HG02885 (cell line): ENCODE measurements at regions not wholly inside any gene's neighbourhood (a gene's known extent, or its start where the extent isn't known, plus 50 kb on each side); places are given as distances from the start of the nearest gene placed in this dataset.

Source experiments
- ATAC-seq: cut with Tn5 transposase; IDR thresholded peaks from one replicate; pipeline ENCODE4 v1.9.1; 2021; ENCODE audit warnings: mild to moderate bottlenecking; ENCODE audit not compliant: unreplicated experiment, poor library complexity

DNA sequence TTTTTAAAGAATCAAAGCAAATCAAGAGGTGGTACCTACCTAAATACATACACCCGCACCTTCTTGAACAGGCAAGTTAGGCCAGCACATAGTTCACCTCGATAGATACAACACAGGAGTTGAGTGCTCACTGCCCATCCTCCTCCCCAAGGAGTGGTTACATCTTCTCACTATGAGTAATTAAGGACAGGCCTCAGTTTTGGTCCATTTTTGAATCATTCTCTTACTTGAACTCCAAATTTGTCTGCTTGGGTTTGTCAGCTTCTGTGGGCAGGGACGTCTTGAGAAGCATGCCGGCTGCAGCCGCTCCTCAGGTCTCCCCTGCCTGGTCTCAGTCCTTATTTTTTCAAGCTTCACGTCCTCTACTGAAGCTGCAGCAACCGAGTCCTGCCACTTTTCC, 190.6 kb upstream of the RBPJ start:
- ATAC-seq = peak; percentile 73

DNA sequence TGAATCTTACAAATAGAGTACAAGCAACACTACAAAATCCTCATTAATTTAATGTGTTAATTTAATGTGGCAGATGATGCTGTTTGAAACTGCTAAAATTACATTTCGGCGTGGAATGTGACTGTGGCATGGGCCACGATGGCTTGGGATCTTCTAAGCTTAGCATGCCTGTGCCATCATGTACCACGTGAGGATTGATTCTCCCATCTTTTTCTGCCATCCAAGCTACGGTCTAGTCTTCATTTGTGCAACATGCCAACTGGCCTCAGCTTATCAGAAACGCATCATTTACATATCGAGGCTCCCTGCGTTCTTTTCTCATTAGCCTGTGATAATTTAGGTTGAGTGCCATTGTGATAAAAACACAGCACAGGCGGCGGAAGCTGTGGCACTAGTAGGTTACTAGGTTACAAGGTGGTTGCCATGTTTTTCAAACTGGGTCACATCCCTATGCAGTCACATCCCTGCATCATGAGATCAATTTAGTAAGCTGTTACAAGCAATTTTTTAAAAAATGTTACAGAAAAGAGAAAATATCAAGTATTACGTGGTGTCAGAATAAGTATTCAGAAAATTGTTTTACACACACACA, 189.9 kb upstream of the RBPJ start:
- no peak for ATAC-seq

DNA sequence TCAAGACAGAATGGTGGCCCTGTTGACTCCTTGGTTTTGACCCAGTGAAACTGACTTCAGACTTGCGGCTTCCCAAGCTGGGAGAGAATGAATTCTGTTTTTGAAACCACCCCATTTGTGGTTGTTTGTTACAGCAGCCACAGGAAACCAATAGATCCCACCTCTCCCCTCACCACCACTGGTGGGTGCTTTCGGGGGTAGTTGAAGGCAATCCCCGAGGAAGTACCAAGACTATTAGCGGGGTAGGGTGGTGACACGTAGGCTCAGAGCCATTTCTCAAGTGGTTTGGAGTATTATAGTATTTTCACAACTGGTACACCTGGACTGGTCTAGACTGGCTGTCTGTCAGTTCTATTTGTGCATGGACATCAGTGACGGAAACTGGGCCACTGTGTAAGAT, 189.1 kb upstream of the RBPJ start:
- peak; percentile 61 for ATAC-seq

DNA sequence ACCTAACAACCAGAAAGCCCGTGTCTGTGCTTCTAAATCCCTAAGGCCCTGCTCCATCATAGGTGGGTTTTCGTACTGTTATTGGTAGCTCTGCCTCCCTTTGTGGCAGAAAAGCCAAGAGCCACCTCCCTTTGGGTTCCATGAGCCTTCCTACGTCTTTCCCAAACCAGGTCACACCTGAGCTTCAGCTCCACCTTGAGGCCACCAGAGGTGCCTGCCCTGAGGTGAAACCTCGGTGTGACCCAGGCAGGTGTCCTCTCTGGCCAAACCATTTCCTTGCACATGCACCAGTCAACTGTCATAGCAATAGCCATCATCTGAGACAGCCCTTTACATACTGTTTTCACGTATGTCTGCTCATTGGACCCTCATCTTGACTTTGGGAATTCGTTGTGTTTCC, 188.0 kb upstream of the RBPJ start:
- ATAC-seq = no peak

DNA sequence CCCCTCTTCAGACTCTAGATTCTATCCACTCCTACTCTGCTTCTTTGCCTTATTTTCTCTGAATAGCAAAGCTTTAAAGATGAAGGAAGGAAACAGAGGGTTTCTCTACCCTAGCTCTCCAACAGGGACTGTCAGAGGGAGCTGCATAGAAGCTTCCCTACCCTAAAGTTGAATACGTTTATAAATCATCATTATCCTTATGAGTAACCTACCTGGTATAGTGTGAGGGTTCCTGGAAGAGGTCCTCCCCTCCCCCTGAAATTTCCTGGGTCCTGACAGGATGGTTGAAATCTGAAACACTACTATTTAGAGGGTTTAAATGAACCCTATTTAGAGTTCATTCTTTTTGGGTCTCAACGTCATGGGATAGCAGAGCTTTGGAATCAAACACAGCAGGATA, 187.0 kb upstream of the RBPJ start:
- no peak for ATAC-seq

DNA sequence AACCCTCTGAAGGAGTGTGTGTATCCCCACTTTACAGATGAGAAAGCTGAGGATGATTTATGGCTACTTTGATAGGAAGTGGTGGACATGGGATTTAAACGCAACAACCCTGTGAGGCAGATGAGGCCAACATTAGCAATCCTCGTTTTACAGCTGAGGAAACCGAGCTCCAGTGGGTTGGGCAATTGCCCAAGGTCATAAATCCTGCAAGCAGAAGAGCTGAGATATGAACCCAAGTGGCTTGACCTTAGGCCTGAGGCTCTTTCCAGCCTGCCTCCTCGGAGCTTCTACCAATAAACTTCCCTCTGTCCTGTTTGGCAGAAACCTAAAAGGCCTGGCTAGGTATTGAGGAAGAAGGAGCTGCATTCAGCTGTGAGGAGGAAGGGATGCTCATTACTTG, 185.5 kb upstream of the RBPJ start:
- ATAC-seq = no peak

DNA sequence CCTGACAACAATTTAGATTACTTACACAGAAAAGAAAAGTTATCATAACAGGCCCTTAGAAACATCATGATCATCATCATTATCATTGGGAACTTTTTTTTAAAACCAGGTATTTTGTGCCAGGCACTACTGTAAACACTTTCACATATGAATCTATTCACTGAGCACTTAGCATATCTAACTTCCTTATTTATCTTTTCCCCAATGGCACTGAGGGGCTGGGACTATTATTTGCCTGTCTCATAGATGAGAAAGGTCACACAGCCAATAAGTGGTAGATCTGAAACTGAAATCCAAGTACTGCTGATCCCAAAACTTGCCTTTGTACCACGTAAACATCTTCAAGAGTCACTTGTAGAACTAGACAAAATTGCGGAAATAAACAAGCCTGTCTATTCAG, 184.2 kb upstream of the RBPJ start:
- ATAC-seq = no peak

DNA sequence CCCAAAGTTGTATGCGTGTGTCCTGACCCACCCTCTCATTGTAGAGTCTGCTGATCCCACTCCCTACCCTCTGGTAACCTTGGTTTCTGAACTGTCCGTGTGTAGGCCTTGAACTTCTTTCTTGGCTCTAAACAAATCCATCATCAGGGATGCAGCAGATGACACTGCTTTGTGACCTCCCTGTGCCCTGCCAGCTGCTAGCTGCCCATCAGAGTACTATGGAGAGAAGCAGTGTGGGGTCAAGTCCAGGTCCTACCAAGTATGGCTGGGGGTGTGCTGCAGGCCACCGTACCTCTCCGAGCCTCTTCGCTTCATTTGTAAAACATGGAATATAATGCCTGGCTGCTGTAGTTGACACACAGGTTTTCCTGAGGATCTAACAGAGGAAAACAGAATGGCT, 183.5 kb upstream of the RBPJ start:
- no peak for ATAC-seq

DNA sequence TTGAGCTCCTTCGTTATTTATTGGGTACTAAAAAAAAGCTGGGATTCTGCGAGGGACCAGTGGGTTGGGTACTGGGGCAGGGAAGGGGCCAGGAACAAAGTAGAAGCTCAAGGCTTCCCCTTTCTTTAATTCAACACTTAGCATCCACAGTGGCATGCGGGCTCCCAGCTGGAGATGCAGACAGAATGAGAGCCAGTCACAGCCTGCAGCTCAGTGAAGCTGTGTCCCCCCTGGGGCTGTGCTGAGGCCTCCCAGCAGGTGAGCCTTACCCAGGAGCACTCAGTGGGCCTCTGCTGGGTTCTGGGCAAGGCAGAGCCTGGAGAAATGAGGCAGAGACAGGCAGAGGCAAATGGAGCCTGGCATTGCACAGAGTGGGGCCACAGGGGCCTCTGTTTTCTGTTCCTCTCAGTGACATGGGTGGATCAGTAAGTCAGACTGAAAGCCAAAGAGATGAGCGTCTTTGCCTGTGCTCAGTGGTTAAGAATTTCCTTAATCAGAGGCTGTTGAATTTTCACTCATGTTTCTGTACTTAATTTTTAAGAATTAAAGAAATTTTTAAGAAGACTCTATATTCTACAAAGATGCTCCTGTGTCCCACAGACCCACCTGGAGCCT, 181.4 kb upstream of the RBPJ start:
- ATAC-seq = peak; percentile 58

DNA sequence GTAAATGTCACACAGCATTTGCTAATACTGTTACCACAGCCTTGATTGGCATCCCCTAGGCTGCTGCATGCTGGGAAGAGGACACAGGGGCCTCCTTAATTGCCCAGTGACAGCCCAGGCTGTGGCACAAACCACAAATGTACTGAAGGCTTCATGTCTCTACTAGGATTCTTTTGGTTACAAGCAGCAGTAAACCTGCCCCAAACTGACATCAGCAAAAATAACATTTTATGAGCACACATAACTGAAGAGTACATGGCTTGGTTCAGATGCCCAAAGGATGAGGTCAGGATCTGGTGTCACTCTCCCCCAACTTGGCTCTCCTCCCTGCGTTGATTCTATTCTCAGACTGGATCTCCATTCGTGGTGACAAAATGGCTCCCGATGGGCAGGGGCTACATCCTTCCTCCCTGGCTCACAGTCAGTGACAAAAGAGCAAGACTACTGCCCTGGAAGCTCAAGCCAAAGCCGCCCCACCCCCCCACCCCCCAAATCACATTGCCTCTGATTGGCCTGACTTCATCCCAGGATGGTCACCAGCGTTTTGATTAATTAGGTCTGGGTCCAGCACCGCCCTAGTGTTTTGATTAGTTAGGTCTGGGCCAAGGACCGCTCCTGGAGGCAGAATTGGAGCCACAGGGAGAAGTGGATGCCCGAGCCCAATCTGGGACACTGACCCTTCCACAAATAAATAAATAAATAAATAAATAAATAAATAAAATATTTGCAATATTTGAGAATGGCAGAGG, 180.5 kb upstream of the RBPJ start:
- ATAC-seq = no peak

DNA sequence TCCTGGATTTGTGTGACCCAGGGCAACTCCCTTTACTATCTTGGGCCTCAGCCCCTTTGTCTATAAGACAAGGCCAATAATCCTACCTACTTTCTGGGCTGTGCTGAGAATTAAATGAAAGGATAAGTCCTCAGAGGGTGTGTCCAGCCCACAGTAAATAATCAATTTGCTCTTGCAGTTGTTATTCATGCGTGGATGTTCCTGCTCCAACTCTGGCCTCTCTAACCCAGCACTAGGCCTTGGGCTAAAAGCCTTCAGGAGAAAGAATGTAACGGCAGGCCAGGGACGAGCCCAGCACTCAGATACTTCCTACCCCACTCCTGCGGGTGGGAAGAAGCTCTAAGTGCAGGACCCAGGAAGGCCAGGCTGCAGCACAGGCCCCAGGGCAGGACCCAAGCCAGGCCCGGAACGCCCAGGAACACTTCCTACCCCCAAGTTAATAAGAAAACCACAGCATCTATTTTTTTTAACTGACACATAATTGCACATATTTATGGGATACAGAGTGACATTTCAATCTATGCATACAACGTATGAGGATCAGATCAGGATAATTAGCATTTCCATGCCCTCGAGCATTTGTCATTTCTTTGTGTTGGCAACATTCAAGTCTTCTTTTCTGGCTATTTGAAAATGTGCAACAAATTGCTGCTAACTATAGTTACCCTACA, 179.6 kb upstream of the RBPJ start:
- no peak for ATAC-seq

DNA sequence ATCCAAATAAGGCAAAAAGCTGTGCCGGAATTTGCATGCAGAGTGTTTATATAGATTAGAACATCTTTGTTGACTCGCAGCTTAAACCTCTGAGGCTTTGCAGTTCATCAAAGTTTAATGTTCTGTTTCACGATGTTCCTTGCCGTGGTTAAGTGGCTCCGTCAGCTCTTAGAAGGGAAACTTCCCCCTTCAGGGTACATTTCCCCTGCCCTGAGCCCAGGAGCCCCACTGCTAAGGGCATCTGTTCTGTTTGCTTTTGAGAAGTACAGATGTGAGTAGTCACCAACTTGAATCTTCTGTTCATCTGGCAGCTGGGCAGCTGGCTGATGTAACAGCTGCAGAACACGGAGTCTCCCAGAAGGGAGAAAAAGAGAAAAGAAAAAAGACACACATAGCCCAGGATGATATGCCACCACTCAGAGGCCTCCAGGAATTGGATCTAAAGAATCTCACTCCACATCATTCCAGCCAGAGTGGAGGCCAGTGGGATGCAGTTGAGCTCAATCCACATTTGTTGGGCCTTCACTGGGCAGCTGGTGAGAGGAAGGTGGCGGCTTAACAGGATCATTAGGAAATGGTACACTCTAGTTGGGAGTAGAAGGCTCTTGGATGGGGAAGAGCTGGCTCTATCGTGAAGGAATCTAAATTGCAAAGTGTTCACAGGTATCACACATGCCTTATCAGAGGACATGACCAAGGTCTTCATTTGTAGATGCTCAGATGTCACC, 178.7 kb upstream of the RBPJ start:
- ATAC-seq = no peak

DNA sequence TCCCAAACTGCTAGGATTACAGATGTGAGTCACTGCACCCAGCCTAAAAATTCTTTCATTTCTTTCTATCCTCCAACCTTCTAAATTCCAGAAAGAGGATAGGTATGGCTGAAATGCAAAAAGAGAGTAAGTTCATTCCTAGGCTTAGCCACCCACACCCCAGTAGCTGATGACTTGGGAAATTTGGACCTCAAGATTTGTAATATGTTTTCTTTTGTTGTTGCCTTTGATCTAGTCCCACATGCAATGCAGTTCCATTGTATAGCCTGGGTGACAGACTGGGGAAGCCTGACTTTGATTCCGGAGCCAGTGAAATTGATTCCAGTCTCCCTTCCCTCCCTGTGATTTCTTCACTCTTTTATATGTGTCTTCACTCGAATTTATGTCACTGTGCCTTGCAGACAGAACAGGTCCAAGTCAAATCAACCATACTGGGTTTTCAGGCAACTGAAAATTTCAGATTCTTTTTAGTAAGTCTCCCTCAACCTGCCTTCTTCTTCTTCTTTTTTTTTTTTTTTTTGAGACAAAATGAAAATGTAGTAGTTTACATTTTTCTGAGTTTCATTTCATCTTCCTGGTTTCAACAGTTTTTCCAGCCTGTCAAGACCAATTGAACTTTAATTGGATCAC, 176.2 kb upstream of the RBPJ start:
- ATAC-seq = no peak

DNA sequence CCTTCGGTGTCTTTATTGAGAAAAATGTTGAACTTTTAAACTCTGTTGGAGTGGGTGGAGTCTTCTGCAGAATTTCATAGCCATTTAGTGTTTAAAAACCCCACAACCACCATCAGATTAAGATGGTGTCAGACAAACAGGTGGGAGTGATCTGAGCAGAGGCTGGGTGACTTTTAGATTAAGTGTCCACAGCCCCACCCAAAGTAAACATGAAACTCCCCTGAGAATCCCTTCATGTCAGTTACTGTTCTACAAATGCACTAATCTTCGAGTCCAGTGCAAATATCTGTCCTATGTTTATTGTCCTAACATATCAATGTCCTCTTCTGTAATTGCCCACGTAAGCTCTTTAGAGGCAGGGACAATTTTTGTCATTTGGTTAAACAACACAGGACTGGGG, 175.6 kb upstream of the RBPJ start:
- no peak for ATAC-seq

DNA sequence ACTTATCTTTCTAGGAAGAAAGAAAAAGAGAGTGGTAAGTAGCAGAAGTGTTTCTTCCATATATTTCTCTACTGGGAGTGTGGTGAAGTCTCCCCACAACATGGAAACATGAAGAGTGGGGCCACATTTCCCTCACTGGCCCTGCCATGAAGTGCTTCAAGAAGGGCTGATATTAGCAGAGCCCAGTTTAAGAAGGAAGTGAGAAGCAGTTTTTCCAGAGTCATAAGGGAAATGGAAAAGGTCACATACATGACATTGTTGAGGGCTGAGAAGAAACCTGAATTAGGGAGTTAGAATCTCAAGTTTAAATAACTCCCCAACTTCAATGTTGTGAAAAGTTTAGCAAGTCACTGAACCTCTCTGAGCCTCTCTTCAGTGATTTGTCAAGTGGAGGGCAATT, 171.9 kb upstream of the RBPJ start:
- ATAC-seq = no peak

DNA sequence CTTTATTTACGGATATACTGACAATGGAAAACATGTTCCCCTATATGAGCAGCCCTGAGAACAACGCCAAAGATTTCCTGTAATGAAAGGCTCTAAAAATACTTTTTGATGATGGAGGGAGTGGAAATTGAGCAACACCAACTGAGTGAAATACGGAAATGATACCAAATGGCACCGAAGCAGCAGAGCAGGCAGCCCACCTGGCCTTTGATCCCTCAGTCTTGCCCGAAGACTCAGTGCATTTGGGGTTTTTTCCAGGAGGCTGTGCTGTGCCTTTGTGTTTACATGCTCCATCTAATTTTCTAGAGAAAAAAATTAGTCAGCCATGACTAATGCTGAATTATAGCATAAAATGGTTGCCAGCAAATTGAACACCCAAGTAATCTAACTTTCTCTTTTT, 169.9 kb upstream of the RBPJ start:
- no peak for ATAC-seq

DNA sequence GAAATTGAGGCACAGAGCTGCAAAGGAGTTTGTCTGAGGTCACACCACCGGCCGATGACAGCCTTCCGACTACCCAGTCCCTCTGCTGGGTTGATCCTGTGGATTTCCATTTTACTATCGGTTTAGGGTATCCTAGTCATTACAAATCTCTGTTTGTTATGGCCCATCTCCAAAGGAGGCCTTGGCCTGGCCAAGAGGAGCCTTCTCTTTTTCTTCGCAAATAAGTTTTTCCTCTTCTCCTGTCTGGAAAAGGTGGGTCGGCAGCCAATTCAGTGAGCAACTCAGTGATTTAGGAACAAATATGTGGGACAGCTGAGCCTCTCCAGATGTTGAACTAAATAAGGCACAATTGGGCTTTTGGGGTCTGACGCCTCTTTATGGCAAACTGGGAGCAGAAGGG, 169.2 kb upstream of the RBPJ start:
- ATAC-seq = no peak

DNA sequence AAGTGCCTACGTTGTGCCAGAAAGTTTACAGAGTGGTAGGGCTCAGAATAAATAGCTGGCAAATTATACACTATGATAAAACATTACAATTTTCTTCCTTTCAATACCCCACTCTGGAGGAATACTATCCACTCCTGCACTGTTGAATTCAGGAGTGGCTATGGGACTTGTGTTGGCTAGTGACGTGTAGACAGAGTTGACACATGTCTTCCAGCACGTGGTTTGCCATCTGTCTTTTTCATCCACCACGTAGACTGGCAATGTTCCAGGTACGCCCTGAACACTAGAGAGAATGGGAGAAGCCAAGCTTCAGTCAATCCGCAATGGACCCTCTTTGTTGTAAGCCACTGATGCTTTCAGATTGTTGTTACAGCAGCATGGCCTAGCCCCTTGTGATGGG, 168.8 kb upstream of the RBPJ start:
- ATAC-seq = no peak

DNA sequence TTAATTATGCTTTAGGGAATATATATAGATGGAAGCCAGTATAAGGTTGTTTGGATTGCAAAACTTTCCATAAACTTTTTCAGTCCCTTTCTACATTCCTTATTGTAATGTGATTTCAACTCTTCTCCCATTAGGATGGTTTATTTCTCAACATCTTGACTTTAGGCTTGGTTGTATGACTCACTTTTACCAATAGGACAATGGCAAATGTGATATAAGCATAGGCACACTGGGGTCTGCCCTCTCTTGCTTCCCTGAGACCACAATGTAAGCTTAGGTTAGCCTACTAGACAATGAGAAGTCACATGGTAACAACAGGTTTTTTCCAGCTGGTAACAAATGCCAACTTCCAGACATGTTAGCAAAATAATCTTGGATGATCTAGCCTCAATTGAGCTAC, 163.3 kb upstream of the RBPJ start:
- ATAC-seq = no peak

DNA sequence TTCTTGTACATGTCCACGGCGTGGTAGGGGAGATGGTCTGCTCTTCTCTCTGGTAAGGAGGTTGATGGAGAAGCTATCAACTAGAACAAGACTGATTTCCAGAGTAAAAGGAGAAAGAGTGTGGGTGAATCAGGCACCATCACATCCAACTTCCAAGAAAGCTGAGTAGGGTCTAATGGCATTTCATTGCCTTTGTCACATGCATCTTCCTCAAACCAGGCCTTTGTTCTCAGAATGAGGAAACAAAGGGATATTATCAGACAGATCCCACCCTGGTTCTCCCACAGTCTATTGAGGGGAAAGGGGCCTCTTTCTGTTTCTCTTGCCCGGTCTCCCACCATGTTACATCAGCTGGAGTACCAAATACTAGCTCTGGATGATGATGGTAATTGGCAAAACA, 160.2 kb upstream of the RBPJ start:
- no peak for ATAC-seq
